Left lobe of liver (tissue), 2 donors: ENCODE measurements at regions not wholly inside any gene's neighbourhood (a gene's known extent, or its start where the extent isn't known, plus 50 kb on each side); places are given as distances from the start of the nearest gene placed in this dataset.
A peak's percentile ranks its signal among the peaks of the same experiment; 100 is the strongest.
"Not testable (repeated sequence)": the region's sequence is repeated elsewhere in the genome, so short reads cannot be mapped to it uniquely, and the experiment has no call there.

Source experiments
- ATAC-seq: fragments of 200-7000 bp; cut with Tn5 transposase; one replicate; pipeline ENCODE4 v1.9.1; 2020; ENCODE audit warnings: mild to moderate bottlenecking, moderate library complexity
- DNase-seq: peaks from one replicate; pipeline ENCODE4 v3.0.0-alpha.2; 2020; ENCODE audit warnings: low spot score
- donor health status: DM: no; HTN: no; CAD: no; lungs with moderate emphysema.
- donor health status: DM: no; HTN: yes; CAD: no.

- DNase-seq (no peak), ATAC-seq (no peak)
Measured at GRCh38 chr4:9602389-9602914, 158.2 kb downstream of the DEFB131A start.

- DNase-seq, result not testable (repeated sequence)
Measured at GRCh38 chr4:9604031-9604892, 160.0 kb downstream of the DEFB131A start.

DNA sequence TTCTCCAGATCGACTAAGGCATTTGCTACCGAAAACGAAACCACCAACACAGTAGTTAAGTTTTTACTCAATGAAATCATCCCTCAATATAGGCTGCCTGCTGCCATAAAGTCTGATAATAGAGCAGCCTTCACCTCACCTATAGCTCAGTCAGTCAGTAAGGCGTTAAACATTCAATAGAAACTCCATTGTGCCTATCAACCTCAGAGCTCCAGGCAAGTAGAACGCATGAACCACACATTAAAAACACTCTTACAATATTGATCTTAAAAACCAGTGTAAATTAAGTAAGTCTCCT is 160.6 kb downstream of the DEFB131A start:
- not testable (repeated sequence) for ATAC-seq, DNase-seq

More at GRCh38 chr4:9604031-9604892, 160.0 kb downstream of the DEFB131A start:
- ATAC-seq, result not testable (repeated sequence)

- ATAC-seq, result no peak
- DNase-seq, result no peak
Measured at GRCh38 chr4:9608300-9608699, 164.1 kb downstream of the DEFB131A start.

DNA sequence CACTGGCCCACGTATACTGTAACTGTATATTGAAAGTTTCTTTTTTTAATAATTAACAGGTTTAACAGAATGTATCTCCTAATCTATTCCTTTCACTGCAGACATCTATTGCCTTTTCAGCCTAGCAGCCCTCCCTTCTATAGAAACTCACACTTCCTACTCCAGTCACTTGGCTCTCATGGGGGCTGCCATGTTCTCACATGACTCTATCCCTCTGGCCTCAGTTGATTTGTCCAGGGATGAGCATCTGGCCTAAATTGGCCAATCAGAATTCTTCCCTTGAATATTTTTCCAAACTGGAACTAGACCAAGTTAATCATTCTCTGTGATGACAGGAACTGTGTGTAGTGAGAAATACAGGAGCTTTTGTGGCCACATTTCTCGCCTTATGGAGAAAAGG is 166.1 kb downstream of the DEFB131A start:
- DNase-seq, ATAC-seq: not testable (repeated sequence)

GRCh38 chr4:9611101-9611500 is 166.9 kb downstream of the DEFB131A start:
- ATAC-seq (no peak), DNase-seq (no peak)

GRCh38 chr4:9636411-9636810 is 145.0 kb upstream of the DRD5 start:
- not testable (repeated sequence) for DNase-seq, ATAC-seq

DNA sequence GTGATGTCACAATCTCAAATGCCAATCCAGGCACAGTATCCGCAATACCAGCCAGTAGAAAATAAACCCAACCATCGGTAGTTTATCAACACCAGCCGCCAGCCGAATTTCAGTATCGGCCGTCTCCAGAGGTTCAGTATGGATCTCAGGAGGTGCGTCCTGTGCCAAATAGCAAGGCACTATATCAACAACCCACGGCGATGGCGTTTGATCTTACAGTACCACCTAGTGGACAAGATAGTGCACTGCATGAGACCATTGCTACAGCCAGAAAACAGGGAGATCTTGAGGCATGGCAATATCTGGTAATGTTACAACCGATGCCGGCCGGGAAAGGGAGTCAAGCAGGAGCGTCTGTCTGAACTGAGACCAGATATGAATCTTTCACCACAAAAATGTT is 121.8 kb upstream of the DRD5 start:
- ATAC-seq, DNase-seq: not testable (repeated sequence)

DNA sequence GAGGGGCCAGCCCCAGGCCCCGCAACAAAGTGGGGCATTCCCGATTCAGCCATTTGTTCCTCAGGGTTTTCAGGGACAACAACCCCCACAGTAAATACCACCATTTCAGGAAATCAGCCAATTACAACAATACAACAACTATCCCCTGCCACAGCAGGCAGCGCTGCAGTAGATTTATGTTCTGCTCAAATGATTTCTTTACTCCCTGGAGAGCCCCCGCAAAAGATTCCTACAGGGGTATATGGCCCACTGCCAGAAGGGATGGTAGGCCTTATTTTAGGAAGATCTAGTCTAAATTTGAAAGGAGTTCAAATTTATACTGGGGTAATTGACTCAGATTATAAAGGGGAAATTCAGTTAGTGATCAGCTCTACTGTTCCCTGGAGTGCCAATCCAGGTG is 120.5 kb upstream of the DRD5 start:
- not testable (repeated sequence) for ATAC-seq, DNase-seq

DNA sequence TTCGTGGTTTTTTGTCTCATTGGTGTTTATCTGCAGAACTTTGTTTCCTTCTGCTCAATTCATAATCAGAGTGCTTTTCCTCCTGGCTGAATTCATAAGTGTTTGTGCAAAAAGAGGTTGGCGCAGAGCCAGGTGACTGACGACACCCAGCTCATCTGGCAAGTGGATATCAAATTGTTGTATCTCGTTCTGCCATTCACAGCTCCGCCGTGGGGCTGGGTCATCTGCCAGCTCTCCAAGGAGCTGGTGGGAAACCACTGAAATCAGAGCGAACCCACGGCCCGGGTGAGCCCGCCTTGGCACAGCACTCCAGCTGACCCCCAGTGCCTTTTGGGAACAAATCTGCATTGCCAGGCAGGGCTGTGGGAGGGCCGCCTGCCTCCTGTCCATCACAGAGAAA is 110.7 kb upstream of the DRD5 start:
- ATAC-seq, DNase-seq: not testable (repeated sequence)

GRCh38 chr4:9677357-9677756 is 104.1 kb upstream of the DRD5 start:
- not testable (repeated sequence) for DNase-seq, ATAC-seq

GRCh38 chr4:9679704-9680478 is 101.5 kb upstream of the DRD5 start:
- no peak for DNase-seq
- no peak for ATAC-seq

DNA sequence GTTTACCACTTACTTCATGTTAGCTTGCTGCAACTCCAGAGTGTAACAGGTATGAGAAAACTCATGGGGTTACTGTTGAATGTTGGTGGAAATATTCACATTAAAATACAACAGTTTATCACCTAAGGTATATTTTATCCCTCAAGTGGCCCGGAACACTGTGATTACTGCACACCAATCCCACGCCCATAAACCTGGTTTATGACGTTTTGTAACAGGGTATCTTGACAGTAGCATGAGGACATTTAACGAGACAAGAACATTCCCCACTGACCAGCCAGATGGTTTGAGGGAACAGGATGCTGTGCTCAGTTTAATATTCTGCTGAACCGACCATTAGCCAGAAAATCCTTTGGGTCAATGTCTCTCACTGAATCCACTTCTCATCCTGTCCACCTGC is 98.3 kb upstream of the DRD5 start:
- not testable (repeated sequence) for ATAC-seq, DNase-seq

- not testable (repeated sequence) for ATAC-seq, DNase-seq
Measured at GRCh38 chr4:9685016-9685415, 96.4 kb upstream of the DRD5 start.

- ATAC-seq (no peak), DNase-seq (no peak)
Measured at GRCh38 chr4:9685692-9686091, 95.7 kb upstream of the DRD5 start.

- not testable (repeated sequence) for DNase-seq, ATAC-seq
Measured at GRCh38 chr4:9690636-9691237, 90.7 kb upstream of the DRD5 start.

- peak; percentile 100 for ATAC-seq
Measured at GRCh38 chr4:9691238-9692065, 90.0 kb upstream of the DRD5 start.

DNA sequence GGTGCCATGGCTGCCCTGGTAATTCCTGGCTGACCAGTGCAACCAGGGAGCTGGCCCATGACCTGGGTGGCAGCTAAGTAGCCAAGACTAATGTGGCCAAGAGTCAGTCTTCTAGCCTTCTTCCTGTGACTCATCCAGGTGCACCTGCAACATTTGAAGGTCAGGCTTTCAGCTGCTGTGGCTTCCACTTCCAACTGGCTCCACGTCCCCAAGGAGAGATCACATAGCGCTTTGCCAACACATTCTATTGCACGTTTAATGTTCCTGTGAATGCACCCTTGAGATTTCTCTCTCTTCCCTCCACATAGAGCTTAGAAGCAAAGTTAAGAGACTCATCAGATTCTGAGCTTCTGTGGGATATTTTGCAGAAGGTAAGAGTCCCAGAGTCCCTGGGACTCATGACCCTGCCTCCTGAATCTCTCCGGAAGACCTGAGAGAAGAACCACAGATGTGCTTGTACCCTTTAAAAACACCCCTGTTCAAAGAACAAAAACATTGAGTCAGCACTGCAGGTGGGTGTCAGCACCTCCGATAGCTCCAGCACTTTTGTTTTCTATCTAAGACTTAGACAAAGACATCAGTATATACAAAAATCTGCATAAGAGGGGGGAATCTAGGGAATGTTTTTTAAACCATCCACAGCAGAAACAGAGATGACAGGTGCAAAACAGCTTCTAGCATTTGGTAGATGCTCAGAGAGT is 88.5 kb upstream of the DRD5 start:
- not testable (repeated sequence) for DNase-seq, ATAC-seq

More at GRCh38 chr4:9691238-9692065, 90.0 kb upstream of the DRD5 start:
- peak; percentile 96 for DNase-seq

GRCh38 chr4:9694403-9694802 is 87.0 kb upstream of the DRD5 start:
- not testable (repeated sequence) for DNase-seq, ATAC-seq
